ENCODE measurements at regions not wholly inside any gene's neighbourhood (a gene's known extent, or its start where the extent isn't known, plus 50 kb on each side); places are given as distances from the start of the nearest gene placed in this dataset.

DNA sequence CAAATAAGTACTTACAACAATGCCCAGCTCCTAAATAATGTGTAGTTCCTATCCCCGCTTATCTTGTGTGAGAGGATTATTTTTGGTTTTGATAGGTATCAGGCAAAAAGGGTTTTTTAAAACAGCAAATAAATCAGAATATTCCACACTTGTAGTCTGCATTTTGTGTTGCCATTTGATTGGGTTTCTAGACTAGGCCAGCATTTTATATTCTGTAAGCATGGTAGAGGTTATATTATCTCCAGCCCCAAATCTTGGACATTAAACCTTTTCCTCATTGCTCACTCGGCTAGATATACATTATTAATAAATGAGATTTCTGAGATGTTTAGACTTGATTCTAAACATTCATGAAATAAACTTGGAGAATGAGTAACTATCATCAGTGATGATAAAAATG is 165.7 kb upstream of the C1orf21 start:
- DNase-seq = no peak

- peak; percentile 30 for DNase-seq
Observed at GRCh38 chr1:184222652-184223052, 164.2 kb upstream of the C1orf21 start.

- DNase-seq = no peak
Observed at GRCh38 chr1:184223216-184223615, 163.6 kb upstream of the C1orf21 start.

DNA sequence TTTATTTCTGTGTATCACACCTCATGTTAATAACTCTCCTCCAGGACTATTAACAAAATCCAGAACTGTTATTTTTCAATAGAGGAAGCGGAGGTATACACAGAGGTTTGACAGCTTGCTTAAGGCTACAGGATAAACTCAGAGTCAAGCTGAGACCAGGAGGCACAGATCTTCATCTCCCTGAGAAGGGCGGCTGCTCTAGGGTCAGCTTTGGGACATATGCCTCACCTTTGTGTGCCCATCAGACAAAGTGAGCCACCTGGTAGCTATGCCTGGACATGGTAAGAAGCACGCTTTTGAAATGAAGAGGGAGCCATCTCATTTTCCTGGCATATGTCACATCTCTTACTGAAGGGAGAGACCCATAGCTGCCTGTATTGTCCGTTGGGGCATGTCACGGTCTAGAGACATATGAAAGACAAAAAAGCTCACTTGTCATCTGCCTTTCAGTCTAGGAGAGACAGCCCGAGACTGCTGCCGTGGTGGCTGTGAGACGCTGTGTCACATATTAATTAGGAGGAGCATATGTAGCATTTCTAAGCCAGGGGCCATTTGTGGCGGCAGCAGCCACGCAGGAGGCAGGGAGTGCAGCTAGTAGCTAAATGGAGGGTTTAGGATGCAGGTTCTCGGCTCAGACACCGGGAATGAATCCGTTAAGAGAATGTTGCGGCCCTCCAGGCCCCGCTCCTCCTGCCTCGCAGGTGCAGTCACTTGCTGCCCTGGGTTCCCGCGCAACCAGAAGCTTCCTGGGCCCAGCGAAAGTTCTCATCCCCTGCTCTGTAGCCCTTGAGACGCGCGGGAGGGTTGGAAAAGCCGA is 161.3 kb upstream of the C1orf21 start:
- no peak for DNase-seq

DNA sequence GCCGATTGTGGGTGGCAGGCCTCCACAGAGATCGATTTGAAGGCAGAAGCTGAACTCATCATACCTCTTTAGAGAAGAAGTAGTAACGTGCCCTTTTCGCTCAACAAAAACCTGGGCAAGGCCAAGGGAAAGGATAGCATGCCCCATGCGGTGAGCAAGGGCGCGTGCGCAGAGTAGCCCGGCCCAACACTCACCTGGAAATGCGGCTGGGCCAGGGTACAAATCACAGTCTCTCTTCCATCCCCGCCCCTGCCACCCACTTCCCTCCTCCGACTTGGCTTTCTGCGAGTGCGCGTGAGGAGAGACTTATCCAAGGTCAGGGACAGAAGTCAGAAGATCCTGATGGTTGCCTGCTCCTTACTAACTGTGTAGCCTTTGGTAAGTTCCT is 160.7 kb upstream of the C1orf21 start:
- no peak for DNase-seq

- no peak for DNase-seq
Observed at GRCh38 chr1:184228558-184228957, 158.3 kb upstream of the C1orf21 start.

GRCh38 chr1:184237588-184237987 is 149.2 kb upstream of the C1orf21 start:
- no peak for DNase-seq

DNA sequence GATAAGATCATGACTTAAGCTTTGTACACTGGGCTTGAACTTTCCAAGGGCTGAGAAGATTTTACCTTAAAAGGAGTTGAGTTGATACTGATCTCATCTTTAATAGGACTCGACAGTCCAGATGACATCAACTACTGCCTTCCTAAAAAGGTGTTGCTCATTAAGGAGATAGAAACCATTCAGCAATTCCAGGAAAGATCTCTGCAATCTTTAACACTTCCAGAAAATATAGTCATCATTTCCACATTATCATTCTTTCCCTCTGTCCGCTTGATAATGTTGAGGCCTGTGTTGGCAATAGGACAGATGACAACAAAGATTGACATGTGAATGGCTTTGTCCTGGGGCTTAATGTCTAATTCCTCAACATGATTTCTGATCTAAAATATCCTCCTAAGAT is 145.4 kb upstream of the C1orf21 start:
- no peak for DNase-seq

DNA sequence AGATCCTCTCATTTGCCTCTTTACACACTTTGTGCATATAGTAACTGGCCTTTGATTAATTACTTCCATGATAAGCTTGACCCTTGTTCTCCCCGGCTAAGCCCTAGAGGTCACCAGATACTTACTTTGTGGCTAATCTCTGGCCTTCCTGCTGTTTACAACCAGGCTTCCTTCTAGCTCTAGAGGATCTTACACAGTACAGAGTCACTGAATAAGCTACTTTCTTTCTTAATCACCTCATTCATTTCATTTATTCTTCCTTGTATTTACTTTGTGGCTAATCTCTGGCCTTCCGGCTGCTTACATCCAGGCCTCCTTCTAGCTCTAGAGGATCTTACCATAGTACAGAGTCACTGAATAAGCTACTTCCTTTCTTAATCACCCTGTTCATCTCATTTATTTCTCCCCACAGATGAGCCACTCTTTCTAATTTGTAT is 144.3 kb upstream of the C1orf21 start:
- no peak for DNase-seq

DNA sequence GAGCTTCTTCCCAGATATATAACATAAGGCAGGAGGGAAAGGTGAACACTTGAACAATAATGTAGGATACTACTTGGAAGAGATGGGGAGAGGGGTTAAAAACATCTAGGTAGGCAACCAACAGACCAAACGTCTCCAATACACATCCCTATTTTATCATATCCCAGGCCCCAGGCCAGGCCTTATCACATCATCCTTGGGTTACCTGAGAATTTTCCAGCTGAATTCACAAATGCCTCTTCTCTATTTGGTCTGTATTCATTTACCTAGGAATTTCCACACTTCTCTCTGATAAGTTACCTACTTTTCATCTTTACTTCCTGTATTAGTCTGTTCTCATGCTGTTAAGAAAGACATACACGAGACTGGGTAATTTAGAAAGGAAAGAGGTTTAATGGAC is 141.9 kb upstream of the C1orf21 start:
- no peak for DNase-seq

- no peak for DNase-seq
Observed at GRCh38 chr1:184247671-184248070, 139.2 kb upstream of the C1orf21 start.

GRCh38 chr1:184253921-184254320 is 132.9 kb upstream of the C1orf21 start:
- DNase-seq = no peak

- no peak for DNase-seq
Observed at GRCh38 chr1:184254849-184255248, 132.0 kb upstream of the C1orf21 start.

DNA sequence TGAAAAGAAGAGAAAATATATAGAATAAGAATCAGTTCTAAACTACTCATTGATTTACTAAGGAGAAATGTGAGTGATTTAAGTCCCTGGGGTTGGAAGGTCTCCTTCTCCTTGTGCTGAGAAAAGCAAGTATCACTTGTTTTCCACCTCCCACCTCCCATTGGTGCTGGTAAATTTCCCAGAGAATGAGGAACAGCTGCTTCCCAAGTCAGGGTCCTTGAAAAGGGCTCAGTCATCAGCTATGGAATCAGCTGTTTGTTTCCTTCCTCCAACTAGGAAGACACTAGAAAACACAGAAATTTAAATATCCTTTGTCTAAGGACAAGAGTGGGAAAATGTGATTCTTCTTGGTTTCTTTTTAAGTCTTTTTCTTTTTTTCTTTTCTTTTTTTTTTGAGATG is 131.3 kb upstream of the C1orf21 start:
- no peak for DNase-seq

GRCh38 chr1:184257873-184258272 is 129.0 kb upstream of the C1orf21 start:
- no peak for DNase-seq

DNA sequence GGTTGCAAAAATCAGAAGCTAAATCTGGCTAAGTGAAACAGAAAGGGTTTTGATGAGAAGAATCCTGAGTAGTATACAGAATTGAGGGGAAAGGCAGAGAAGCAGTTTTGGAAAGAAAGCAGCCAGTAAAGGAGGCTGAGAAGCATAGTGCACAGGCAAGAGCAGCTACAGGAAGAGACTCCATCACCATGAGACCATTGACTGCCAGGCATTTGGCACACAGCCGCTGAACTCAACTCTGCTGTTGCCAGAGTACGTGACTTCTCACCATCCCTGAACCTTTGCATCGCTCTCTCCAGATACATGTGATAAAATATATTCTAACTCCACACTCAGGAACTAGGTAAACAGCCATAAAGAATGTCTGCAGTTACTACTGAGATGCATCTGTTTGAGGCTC is 128.3 kb upstream of the C1orf21 start:
- no peak for DNase-seq

DNA sequence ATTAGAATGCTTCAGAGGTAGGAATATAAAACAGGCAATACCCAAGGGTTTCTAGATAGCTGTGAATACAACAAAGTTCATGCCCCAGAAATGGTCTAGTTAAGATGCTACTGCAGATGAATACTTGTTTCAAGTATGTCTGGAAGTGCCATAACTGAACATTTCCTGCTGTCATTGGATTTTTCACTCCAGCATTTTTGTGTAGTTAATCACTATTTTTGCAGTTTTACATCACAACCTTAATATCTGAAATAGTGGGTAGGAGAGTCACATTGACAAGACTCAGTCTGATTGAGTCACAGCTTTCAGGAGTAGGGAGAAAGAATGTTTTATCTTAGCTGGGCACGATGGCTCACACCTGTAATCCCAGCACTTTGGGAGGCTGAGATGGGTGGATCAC is 126.4 kb upstream of the C1orf21 start:
- no peak for DNase-seq

- no peak for DNase-seq
Observed at GRCh38 chr1:184262109-184262508, 124.7 kb upstream of the C1orf21 start.

GRCh38 chr1:184267747-184268146 is 119.1 kb upstream of the C1orf21 start:
- no peak for DNase-seq

DNA sequence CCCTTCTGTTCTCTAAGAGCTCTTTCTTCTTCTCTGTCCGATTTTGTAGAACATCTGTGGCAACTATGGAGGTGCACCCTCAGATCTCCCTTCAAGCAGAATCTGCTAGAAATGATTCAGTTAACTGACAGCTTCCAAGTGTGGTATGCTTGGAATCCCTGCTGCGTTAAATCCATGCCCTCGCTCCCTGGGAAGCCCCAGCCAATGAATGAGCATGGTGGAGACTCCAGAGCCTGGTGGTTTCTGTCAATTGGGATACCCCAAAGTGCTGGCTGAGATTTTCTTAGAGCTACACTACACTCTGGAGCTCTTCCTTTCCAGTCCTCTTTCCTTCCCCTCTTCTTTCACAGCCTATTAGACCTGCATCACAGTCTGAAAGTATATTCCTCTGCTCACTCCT is 116.3 kb upstream of the C1orf21 start:
- no peak for DNase-seq

- no peak for DNase-seq
Observed at GRCh38 chr1:184272175-184272866, 114.5 kb upstream of the C1orf21 start.

DNA sequence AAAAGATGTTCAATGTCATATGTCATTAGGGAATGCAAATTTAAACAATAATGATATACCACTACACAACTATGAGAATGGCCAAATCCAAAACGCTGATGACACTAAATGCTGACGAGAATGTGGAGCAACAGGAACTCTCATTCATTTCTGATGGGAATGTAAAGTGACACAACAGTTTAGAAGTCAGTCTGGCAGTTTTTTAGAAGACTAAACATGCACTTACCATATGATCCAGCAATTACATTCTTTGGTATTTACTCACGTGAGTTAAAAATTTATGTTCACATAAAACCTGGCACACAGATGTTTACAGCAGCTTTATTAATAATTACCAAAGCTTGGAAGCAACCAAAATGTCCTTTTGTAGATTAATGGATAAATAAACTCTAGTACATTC is 110.4 kb upstream of the C1orf21 start:
- no peak for DNase-seq

GRCh38 chr1:184279911-184280458 is 106.8 kb upstream of the C1orf21 start:
- DNase-seq = no peak

DNA sequence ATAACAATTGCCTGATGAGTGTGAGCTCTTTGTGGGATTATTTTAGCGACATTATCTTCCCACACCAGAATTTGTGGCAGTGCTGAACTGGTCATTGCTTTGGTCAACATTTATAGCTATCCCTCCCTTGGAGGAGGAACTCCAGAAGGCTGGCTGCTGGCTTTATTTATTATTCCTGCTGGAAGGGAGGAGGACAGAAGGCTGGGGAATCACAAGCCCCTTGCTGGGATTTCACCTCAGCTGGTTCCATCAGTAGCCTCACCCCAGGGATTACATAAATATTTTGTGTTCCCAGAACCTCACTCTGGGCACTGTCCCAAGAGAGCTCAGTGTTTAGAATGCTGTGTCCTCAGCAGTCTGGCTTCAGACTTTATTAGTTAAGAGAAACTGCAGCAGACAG is 102.8 kb upstream of the C1orf21 start:
- no peak for DNase-seq

Data from GDM1 (cell line).